ENCODE measurements at regions not wholly inside any gene's neighbourhood (a gene's known extent, or its start where the extent isn't known, plus 50 kb on each side); places are given as distances from the start of the nearest gene placed in this dataset.

GRCh38 chr4:59848457-59848856 lies 1351.7 kb upstream of the ADGRL3 start:
- TF ChIP-seq TCF12 (IDR thresholded peaks at IDR 0.05; ENCODE audit: low read depth): no peak
- TF ChIP-seq EP300 (IDR thresholded peaks at IDR 0.05; ENCODE audit: borderline replicate concordance): no peak

Measured in Ishikawa (cell line).